ENCODE measurements at regions not wholly inside any gene's neighbourhood (a gene's known extent, or its start where the extent isn't known, plus 50 kb on each side); places are given as distances from the start of the nearest gene placed in this dataset.
A peak's percentile ranks its signal among the peaks of the same experiment; 100 is the strongest.
"Not testable (repeated sequence)": the region's sequence is repeated elsewhere in the genome, so short reads cannot be mapped to it uniquely, and the experiment has no call there.

GRCh38 chr10:52578871-52579405 is 193.6 kb downstream of the MBL2 start:
- no peak for TF ChIP-seq CTCF (IDR thresholded peaks at IDR 0.05)
- no peak for TF ChIP-seq POLR2A (IDR thresholded peaks at IDR 0.05)
- intact Hi-C loops (cut with DNase I) = no loop called here
- 28% methylated on average over 5 of the region's 5 CpGs for WGBS (ENCODE audit: insufficient coverage, low coverage, low lambda C conversion rate, missing lambda C conversion rate)
- no peaks in the 10 kb centered on the region for H3K36me3 ChIP-seq
- DNase-seq (no peak), ATAC-seq (peak; percentile 48 to 64 (median 57))
- no peaks in the 10 kb centered on the region for H3K4me1 ChIP-seq
- H3K27me3 ChIP-seq = no peaks in the 10 kb centered on the region
- no peaks in the 10 kb centered on the region for H3K9me3 ChIP-seq
- no peak overlapping the region for H3K4me3 ChIP-seq
- no peak overlapping the region for H3K27ac ChIP-seq

GRCh38 chr10:52581636-52582035 is 190.9 kb downstream of the MBL2 start:
- H3K9me3 ChIP-seq; H3K4me1 ChIP-seq; ATAC-seq; H3K36me3 ChIP-seq; H3K27me3 ChIP-seq; H3K4me3 ChIP-seq; intact Hi-C loops (cut with DNase I); H3K27ac ChIP-seq; DNase-seq: not testable (repeated sequence)
- WGBS (ENCODE audit: insufficient coverage, low coverage, low lambda C conversion rate, missing lambda C conversion rate) = 46% methylated on average over 2 of the region's 2 CpGs

- peaks cover 0 to 4% (median 0%) of the 10 kb centered on the region in 4 donors for H3K9me3 ChIP-seq
- ATAC-seq (no peak), DNase-seq (no peak)
- TF ChIP-seq CTCF (IDR thresholded peaks at IDR 0.05) (no peak), POLR2A (IDR thresholded peaks at IDR 0.05) (no peak)
- H3K4me1 ChIP-seq = no peaks in the 10 kb centered on the region
- no peaks in the 10 kb centered on the region for H3K27me3 ChIP-seq
- H3K4me3 ChIP-seq = no peak overlapping the region
- H3K36me3 ChIP-seq = no peaks in the 10 kb centered on the region
- H3K27ac ChIP-seq = no peak overlapping the region
- intact Hi-C loops (cut with DNase I) = no loop called here
These were observed 189.2 kb downstream of the MBL2 start for GRCh38 chr10:52583336-52583735.

- Histone ChIP-seq H3K9me3 (peaks cover 0 to 4% (median 0%) of the 10 kb centered on the region in 4 donors), H3K4me3 (no peak overlapping the region), H3K36me3 (no peaks in the 10 kb centered on the region), H3K27ac (no peak overlapping the region), H3K4me1 (no peaks in the 10 kb centered on the region), H3K27me3 (no peaks in the 10 kb centered on the region)
- WGBS (ENCODE audit: insufficient coverage, low coverage, low lambda C conversion rate, missing lambda C conversion rate) = 30% methylated on average over 2 of the region's 2 CpGs
- ATAC-seq (no peak), DNase-seq (no peak)
- intact Hi-C loops (cut with DNase I) = no loop called here
- TF ChIP-seq POLR2A (IDR thresholded peaks at IDR 0.05) (no peak), CTCF (IDR thresholded peaks at IDR 0.05) (no peak)
These were observed 185.9 kb downstream of the MBL2 start for GRCh38 chr10:52586710-52587109.

GRCh38 chr10:52597189-52597863 is 175.3 kb downstream of the MBL2 start:
- Histone ChIP-seq H3K4me1 (no peaks in the 10 kb centered on the region), H3K4me3 (no peak overlapping the region), H3K36me3 (no peaks in the 10 kb centered on the region), H3K27me3 (no peaks in the 10 kb centered on the region), H3K9me3 (no peaks in the 10 kb centered on the region), H3K27ac (no peak overlapping the region)
- intact Hi-C loops (cut with DNase I) = no loop called here
- DNase-seq (no peak), ATAC-seq (peak in 1 of 4 donors; percentile 18)
- 35% methylated on average over 3 of the region's 3 CpGs for WGBS (ENCODE audit: insufficient coverage, low coverage, low lambda C conversion rate, missing lambda C conversion rate)
- no peak for TF ChIP-seq POLR2A (IDR thresholded peaks at IDR 0.05)
- TF ChIP-seq CTCF (IDR thresholded peaks at IDR 0.05) = no peak
